ENCODE measurements at regions not wholly inside any gene's neighbourhood (a gene's known extent, or its start where the extent isn't known, plus 50 kb on each side); places are given as distances from the start of the nearest gene placed in this dataset.

GRCh38 chr4:123035239-123035638 lies 112.8 kb upstream of the NUDT6 start:
- TF ChIP-seq RCOR1 (IDR thresholded peaks at IDR 0.05; ENCODE audit: low read depth, low read length) (no peak), POLR2A (IDR thresholded peaks at IDR 0.05; ENCODE audit: low read length) (no peak), EP300 (IDR thresholded peaks at IDR 0.05) (no peak), CTCF (IDR thresholded peaks at IDR 0.05) (no peak), USF2 (IDR thresholded peaks at IDR 0.05) (no peak), RAD21 (conservative IDR thresholded peaks at IDR 0.05 in 1 of 2, IDR thresholded peaks at IDR 0.05 in 1 of 2) (no peak), BHLHE40 (IDR thresholded peaks at IDR 0.05; ENCODE audit: low read depth, low read length) (no peak), CHD4 (IDR thresholded peaks at IDR 0.05; ENCODE audit: borderline replicate concordance) (no peak)
- TF ChIP-seq, protein P1, sequence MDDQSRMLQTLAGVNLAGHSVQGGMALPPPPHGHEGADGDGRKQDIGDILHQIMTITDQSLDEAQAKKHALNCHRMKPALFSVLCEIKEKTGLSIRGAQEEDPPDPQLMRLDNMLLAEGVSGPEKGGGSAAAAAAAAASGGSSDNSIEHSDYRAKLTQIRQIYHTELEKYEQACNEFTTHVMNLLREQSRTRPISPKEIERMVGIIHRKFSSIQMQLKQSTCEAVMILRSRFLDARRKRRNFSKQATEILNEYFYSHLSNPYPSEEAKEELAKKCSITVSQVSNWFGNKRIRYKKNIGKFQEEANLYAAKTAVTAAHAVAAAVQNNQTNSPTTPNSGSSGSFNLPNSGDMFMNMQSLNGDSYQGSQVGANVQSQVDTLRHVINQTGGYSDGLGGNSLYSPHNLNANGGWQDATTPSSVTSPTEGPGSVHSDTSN (IDR thresholded peaks at IDR 0.05) = no peak
